C4-2B (cell line): ENCODE measurements at regions not wholly inside any gene's neighbourhood (a gene's known extent, or its start where the extent isn't known, plus 50 kb on each side); places are given as distances from the start of the nearest gene placed in this dataset.

Experiments
- H3K27ac ChIP-seq: fragments of 450-650 bp; 2 replicates; pipeline ENCODE4 v1.5.1; 2017
- ZFX ChIP-seq: fragments of 450-650 bp; IDR thresholded peaks from 2 replicates; pipeline ENCODE4 v1.6.1; 2017
- TF ChIP-seq, protein P1 (sequence below): fragments of 450-650 bp; conservative IDR thresholded peaks from 2 replicates; pipeline ENCODE4 v1.5.1; 2017; ENCODE audit warnings: mild to moderate bottlenecking

DNA sequence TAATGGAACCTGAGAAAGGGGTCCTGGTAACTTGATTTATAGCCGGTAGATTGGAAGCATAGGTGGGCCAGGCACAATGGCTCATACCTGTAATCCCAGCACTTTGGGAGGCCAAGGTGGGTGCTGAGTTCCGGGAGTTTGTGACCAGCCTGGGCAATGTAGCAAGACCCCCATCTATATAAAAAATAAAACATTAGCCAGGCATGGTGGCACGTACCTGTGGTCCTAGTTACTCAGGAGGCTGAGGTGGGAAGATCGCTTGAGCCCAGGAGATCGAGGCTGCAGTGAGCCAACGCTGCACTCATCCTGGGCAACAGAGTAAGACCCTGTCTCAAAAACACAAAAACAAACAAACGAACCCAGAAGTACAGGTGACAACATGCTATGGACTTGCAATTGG, 76.5 kb downstream of the ZNF281 start:
- TF ChIP-seq ZFX: no peak
- TF ChIP-seq, protein P1, sequence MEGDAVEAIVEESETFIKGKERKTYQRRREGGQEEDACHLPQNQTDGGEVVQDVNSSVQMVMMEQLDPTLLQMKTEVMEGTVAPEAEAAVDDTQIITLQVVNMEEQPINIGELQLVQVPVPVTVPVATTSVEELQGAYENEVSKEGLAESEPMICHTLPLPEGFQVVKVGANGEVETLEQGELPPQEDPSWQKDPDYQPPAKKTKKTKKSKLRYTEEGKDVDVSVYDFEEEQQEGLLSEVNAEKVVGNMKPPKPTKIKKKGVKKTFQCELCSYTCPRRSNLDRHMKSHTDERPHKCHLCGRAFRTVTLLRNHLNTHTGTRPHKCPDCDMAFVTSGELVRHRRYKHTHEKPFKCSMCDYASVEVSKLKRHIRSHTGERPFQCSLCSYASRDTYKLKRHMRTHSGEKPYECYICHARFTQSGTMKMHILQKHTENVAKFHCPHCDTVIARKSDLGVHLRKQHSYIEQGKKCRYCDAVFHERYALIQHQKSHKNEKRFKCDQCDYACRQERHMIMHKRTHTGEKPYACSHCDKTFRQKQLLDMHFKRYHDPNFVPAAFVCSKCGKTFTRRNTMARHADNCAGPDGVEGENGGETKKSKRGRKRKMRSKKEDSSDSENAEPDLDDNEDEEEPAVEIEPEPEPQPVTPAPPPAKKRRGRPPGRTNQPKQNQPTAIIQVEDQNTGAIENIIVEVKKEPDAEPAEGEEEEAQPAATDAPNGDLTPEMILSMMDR: no peak

DNA sequence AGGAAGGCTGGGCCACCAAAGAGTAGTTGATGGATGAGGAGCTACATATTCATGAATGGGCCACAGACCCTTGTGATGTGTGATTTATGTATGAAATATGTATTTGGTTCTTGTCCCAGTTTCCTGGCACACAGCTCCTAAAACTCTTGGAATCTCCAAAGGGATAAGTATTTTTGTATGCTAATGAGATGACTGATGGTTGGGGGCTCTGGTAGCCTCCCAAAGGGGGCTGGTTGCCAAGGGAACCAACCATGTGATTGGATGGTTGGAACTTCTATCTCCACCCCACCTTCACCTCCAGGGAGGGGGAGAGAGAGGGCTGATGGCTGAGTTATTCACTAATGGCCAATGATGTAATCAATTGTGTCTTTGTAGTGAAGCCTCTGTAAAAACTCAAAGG, 77.1 kb downstream of the ZNF281 start:
- TF ChIP-seq, protein P1: no peak
- no peak for TF ChIP-seq ZFX
- H3K27ac ChIP-seq: no peak overlapping the region

More for the DNA sequence above, 76.5 kb downstream of the ZNF281 start:
- H3K27ac ChIP-seq: no peak overlapping the region

DNA sequence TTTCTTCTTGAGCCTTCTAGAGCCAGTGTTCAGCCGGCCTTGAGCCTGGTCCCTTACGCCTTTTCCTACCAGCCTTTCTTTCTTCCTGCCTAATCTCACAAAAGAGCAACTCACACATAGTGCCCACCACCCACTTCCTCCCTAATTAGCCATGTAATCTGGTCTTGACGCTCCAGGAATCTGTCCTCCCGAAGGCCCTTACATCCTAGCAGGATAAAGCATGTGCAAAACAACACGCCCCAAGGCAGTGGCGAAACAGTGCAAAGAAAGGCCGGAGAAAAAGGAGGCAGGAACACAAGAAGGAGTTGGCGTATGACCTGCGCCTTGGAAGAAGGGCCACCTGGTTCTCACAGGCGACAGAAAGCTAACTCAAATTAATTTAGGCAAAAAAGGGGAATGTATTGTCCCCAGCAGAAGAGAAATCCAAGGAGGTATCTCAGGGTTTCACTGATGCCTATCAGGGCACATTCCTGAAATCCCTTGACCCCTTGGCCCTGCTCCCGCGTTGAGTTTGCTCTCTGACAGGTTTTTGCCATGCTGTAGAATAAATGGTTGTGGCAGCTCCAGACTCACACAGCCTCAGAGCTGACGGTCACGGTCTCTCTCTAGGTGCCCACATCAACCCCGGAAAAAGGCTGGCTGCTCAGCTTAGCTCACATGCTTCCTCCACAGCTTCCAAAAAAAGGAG, 79.0 kb downstream of the ZNF281 start:
- no peak overlapping the region for H3K27ac ChIP-seq
- TF ChIP-seq ZFX: no peak

DNA sequence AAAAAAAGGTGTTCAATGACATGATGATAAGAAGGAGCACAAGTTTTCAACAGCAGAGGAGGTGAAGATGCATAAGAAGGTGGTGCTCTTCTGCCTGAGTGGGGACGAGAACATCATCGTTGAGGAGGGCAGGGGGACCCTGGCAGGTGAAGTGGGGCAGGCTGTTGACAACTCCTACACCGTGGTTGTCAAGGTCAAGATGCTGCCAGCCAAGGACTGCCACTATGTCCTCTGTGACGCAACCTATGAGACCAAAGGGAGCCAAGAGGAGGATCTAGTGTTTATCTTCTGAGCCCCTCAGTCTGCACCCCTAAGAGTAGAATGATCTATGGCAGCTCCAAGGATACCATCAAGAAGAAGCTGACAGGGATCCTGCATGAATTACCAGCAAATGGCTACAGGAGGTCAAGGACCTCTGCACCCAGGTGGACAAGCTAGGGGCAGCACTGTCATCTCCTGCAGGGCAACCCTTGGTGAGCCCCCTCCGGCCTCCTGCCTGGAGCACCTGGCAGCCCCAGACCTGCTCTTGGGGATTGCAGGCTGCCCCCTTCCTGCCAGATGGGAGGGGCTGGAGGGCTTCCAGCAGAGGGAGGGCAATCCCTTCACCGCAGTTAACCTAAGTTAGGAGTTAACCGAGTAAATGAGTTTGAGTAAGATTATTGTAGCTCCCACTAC, 80.5 kb downstream of the ZNF281 start:
- TF ChIP-seq, protein P1: no peak
- TF ChIP-seq ZFX: no peak
- no peak overlapping the region for H3K27ac ChIP-seq

DNA sequence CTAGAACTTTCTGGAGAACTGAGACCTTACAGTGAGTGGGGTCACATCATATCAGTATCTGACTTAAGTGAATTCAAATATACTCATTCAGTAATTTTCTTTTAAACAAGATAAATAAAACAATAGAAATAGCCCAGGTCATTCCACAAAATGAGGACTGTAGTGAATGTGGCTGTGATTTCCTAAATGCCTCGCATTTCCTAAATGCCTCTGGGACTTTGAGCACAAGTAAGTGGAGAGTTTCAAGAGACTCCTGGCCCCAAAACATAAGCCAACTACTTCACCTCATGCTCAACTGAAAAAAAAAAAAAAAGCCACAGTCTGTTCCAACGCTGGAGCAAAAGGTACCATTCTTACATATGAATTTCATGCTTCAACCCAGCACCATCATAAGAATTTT, 81.5 kb downstream of the ZNF281 start:
- no peak overlapping the region for H3K27ac ChIP-seq
- TF ChIP-seq, protein P1: no peak
- TF ChIP-seq ZFX: no peak

DNA sequence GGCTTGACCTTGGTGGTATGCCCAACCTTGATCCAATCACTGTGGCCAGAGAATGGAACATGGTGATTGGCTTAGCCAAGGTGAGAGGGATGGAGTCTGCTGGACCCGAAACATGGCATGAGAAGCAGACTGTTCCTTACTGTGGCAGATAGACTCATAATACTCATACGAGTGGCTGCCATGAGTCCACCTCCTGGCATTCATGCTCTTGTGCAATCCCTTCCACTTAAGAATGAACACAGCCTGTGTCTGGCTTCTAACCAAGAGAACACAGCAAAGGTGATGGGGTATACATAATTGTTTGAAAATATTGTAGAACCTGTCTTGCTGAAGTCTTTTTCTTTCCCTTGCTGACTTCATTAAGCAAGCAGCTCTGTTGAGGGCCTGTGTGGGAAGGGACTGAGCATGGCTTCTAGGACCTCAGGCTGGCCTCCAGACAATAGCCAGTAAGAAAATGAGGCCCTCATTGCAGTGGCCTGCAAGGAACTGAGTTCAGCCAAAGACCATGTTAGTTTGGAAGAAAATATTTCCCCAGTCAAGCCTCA, 85.9 kb downstream of the ZNF281 start:
- TF ChIP-seq ZFX: no peak
- TF ChIP-seq, protein P1: no peak

DNA sequence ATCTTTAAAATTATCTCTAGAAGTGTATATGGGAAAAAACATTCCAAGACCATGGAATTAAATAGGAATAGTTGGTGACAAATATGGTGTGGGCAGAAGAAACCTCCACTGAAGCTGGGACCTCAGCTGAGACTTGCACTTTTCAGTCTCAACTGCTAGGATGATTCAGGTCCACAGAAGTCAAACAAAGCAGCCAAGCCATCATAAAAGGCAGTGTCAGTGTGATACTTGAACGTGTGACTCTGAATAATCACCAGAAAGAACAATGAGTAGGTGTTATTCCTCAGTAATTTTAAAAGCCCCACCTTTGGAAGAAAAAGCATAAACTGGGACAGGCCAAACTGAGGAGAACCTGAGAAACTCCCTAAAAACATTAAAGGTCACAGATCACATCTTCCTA, 90.7 kb downstream of the ZNF281 start:
- H3K27ac ChIP-seq: no peak overlapping the region

More for the DNA sequence above, 85.9 kb downstream of the ZNF281 start:
- H3K27ac ChIP-seq: no peak overlapping the region

More for the DNA sequence above, 90.7 kb downstream of the ZNF281 start:
- TF ChIP-seq, protein P1: no peak
- TF ChIP-seq ZFX: no peak
